Brain microvascular endothelial cell (primary cell): ENCODE measurements at regions not wholly inside any gene's neighbourhood (a gene's known extent, or its start where the extent isn't known, plus 50 kb on each side); places are given as distances from the start of the nearest gene placed in this dataset.

ENCODE experiments used
- DNase-seq: peaks from one replicate; pipeline ENCODE4 v3.0.0-alpha.2; 2020
- H3K27ac ChIP-seq: fragments of 250-450 bp; sonication (Bioruptor Pico); 2 replicates; pipeline ENCODE4 v1.5.1; 2020; ENCODE audit warnings: mild to moderate bottlenecking, moderate library complexity
- H3K27me3 ChIP-seq: fragments of 250-450 bp; sonication (Bioruptor Pico); replicated peaks from 2 replicates; pipeline ENCODE4 v1.5.1; 2020; ENCODE audit warnings: mild to moderate bottlenecking
- H3K36me3 ChIP-seq: fragments of 250-450 bp; sonication (Bioruptor Pico); replicated peaks from 2 replicates; pipeline ENCODE4 v1.5.1; 2020; ENCODE audit warnings: mild to moderate bottlenecking
- H3K4me3 ChIP-seq: 2 replicates; pipeline ENCODE4 v1.5.1; 2011; ENCODE audit warnings: low read depth, mild to moderate bottlenecking, control low read depth, low read length, moderate library complexity
- in situ Hi-C: cut with HindIII; loops from 2 replicates; pipeline ENCODE4 v1.10.0; 2017; ENCODE audit warnings: low sequenced_read_pairs, low pct_ligation_motif_present
- TF ChIP-seq, protein P1 (sequence below): IDR thresholded peaks from 2 replicates; pipeline ENCODE4 v1.5.1; 2011; ENCODE audit warnings: low read depth, mild to moderate bottlenecking, moderate library complexity, low read length, control low read depth, inconsistent platforms; ENCODE audit errors: missing control alignments

DNA sequence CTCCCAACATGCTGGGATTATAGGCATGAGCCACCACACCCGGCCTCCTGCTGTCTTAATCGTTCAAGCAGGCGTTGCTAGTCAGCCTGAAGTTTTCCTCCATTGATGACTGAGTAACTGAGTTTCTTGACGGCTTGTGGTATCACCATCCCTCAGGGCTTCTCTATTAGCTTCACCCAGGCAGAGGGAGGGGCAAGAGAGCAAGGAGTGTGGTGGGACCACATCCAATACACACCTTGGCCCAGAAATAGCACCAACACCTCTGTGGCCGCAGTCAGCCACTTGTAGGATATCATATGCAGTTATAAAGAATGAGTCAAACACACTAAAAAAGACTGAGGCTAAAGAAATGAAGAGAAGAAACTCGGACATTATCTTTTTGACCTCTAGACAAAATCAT is 1009.4 kb upstream of the CELF4 start:
- Histone ChIP-seq H3K36me3 (no peaks in the 10 kb centered on the region), H3K27me3 (no peaks in the 10 kb centered on the region), H3K4me3 (no peak overlapping the region), H3K27ac (no peak overlapping the region)
- TF ChIP-seq, protein P1, sequence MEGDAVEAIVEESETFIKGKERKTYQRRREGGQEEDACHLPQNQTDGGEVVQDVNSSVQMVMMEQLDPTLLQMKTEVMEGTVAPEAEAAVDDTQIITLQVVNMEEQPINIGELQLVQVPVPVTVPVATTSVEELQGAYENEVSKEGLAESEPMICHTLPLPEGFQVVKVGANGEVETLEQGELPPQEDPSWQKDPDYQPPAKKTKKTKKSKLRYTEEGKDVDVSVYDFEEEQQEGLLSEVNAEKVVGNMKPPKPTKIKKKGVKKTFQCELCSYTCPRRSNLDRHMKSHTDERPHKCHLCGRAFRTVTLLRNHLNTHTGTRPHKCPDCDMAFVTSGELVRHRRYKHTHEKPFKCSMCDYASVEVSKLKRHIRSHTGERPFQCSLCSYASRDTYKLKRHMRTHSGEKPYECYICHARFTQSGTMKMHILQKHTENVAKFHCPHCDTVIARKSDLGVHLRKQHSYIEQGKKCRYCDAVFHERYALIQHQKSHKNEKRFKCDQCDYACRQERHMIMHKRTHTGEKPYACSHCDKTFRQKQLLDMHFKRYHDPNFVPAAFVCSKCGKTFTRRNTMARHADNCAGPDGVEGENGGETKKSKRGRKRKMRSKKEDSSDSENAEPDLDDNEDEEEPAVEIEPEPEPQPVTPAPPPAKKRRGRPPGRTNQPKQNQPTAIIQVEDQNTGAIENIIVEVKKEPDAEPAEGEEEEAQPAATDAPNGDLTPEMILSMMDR = no peak
- DNase-seq = no peak
- in situ Hi-C loops = no loop called here

DNA sequence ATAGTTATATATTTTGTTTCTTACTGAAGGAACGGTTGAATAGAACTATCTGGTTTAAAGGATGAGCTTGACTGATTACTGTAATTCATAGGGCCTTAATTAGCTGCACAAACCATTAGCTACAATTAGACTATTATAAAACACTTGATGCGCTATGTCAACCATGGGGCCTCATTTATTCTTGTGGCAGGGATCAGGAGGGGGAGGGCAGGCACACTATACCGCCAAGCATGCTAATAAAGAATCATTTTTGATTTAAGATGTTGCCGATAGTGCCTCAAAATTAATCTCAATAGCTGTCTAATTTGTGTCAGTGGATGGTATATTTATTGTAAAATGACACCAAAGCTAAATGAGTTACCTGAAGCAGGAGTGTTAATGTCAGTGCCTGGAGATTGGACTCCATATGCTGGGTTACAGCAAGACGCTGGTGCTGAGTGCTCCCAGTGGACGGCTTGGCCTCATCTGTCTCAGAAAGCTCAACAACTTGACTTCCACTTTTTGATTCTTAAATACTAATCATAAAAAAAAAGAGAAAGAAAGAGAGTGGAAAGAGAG is 1007.0 kb upstream of the CELF4 start:
- Histone ChIP-seq H3K4me3 (no peak overlapping the region), H3K27ac (no peak overlapping the region), H3K27me3 (no peaks in the 10 kb centered on the region), H3K36me3 (no peaks in the 10 kb centered on the region)
- TF ChIP-seq, protein P1 = no peak
- in situ Hi-C loops = no loop called here
- no peak for DNase-seq

GRCh38 chr18:38571651-38572050 is 1006.1 kb upstream of the CELF4 start:
- no peak for DNase-seq
- Histone ChIP-seq H3K27ac (no peak overlapping the region), H3K36me3 (no peaks in the 10 kb centered on the region), H3K27me3 (no peaks in the 10 kb centered on the region), H3K4me3 (no peak overlapping the region)
- in situ Hi-C loops = no loop called here
- TF ChIP-seq, protein P1 = no peak

DNA sequence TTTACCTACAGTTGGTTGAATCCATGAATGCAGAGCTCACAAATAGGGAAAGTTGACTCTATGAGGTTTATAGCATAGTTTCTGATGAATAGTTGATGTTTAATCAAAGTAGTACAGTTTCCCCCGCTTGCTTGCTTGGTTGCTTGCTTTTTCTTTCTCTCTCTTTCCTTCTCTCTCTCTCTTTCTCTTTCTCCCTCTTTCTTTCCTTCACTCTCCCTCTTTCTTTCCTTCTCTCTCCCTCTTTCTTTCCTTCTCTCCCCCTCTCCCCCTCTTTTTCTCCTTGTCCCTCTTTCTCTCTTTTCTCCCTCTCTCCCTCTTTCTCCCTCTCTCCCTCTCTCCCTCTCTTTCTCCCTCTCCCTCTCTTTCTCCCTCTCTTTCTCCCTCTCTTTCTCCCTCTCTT is 999.9 kb upstream of the CELF4 start:
- no peak for DNase-seq
- in situ Hi-C loops = no loop called here
- no peaks in the 10 kb centered on the region for H3K36me3 ChIP-seq
- no peak overlapping the region for H3K27ac ChIP-seq
- no peak overlapping the region for H3K4me3 ChIP-seq
- H3K27me3 ChIP-seq = no peaks in the 10 kb centered on the region
- TF ChIP-seq, protein P1 = no peak

DNA sequence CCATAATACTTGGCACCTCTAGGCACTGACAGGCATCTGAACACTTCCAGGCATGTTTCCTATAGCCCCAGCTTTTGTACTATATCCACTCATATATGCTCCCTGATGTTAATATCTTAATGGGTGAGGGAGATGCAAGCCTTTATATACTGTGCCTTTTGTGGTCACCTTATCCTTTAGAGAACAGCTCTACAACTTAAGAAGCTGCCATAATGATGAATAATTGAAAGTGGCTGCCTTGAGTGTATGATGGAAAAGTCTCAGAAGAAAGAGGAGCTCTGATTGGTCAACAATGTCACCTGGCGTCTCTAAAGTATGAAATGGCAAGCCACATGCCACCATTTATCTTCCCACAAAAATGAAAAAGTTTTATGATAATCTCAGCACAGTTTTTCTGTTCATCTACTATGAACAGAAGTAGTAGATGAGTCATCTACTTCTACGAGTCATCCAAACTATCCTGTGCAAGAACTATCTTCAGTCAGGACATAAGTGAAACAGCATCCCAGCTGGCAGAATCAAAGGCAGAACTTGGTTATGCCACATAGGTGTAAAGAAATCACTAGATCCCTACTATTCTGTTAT is 997.9 kb upstream of the CELF4 start:
- in situ Hi-C loops = no loop called here
- H3K4me3 ChIP-seq = no peak overlapping the region
- no peak overlapping the region for H3K27ac ChIP-seq
- H3K27me3 ChIP-seq = no peaks in the 10 kb centered on the region
- H3K36me3 ChIP-seq = no peaks in the 10 kb centered on the region
- TF ChIP-seq, protein P1 = no peak
- DNase-seq = no peak

GRCh38 chr18:38557006-38557405 is 991.4 kb upstream of the CELF4 start:
- H3K36me3 ChIP-seq = no peaks in the 10 kb centered on the region
- DNase-seq = no peak

More at GRCh38 chr18:38557006-38557405, 991.4 kb upstream of the CELF4 start:
- Histone ChIP-seq H3K4me3 (no peak overlapping the region), H3K27me3 (no peaks in the 10 kb centered on the region), H3K27ac (no peak overlapping the region)
- in situ Hi-C loops = no loop called here
- TF ChIP-seq, protein P1 = no peak
